Hematopoietic multipotent progenitor cell treated with erythropoietin and hydrocortisone succinate and interleukin-3 and kit ligand, for 15 days (in vitro differentiated cells): ENCODE measurements at regions not wholly inside any gene's neighbourhood (a gene's known extent, or its start where the extent isn't known, plus 50 kb on each side); places are given as distances from the start of the nearest gene placed in this dataset.

Experiments
- DNase-seq: peaks from one replicate; pipeline ENCODE4 v3.0.0-alpha.2; 2015; ENCODE audit warnings: low spot score

DNA sequence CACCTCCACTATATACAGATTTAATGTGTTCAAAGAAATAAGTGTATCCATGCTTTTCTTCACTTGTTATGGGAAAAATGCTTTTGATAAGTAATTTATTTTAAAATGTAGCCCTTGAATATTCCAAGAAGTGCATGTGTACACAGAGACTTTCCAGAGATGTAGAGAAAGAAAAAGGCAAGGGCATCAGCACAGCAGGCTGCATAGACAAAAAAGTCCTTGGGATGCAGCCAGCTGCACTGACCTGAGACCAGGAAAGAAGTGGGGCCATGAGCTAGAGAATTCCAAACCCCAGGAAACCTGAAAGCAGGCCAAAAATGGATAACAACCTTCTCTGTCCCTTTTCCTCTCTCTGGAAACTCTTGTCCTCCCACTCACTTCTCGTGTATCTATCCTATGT is 51.6 kb upstream of the PRDM8 start:
- DNase-seq = no peak

DNA sequence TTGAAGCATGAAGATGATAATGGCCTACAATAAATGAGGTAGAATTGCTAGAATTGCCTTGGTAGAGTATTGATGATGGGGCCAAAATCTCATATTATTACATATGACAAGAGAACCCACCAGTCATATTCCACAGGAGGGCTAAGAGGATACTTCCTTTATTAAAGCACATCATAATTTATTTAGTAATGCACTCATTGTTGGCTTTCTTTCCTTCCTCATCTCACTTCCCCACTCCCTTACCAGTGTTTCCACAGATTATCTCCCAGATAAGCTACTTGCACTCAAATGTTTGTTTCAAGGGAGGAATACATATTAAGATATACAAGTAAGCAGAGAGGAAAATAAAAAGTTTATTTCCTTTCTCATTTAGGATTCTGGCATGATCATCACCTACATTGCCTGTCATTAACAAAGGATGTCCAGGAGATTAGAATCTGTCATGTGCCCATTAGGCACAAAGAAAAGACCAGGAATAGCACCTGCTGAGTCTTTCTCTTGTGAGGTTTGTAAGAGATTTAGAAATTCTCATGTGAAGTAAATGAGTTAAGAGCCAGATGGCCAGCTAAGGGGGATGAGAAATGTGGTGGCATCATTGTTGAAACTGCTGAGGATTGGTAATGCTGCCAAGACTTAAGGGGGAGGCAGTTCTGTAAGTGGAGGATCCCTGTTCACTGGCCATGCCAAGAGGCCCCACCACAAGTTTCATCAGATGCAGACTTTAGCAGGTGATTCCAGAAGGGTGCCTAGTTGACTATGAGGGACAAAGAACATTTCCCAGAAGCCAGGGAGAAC is 52.4 kb upstream of the PRDM8 start:
- no peak for DNase-seq

DNA sequence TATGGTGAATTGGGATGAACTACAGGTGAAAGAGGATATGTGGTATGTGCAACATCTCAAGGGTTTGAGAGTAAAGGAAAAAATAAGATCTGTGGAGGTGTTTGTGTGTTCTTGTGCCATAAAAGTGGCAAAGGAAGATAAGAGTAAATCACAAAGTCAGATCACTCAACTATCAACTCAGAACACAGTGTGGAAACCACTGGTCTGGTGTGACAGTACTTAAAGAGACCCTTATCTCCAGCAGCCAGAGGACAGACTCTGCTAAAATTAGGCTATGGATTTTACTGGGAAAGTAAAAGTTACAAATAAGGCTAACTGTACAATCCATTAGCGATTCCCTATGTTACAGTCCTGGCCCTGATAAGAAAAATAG is 54.0 kb upstream of the PRDM8 start:
- no peak for DNase-seq

DNA sequence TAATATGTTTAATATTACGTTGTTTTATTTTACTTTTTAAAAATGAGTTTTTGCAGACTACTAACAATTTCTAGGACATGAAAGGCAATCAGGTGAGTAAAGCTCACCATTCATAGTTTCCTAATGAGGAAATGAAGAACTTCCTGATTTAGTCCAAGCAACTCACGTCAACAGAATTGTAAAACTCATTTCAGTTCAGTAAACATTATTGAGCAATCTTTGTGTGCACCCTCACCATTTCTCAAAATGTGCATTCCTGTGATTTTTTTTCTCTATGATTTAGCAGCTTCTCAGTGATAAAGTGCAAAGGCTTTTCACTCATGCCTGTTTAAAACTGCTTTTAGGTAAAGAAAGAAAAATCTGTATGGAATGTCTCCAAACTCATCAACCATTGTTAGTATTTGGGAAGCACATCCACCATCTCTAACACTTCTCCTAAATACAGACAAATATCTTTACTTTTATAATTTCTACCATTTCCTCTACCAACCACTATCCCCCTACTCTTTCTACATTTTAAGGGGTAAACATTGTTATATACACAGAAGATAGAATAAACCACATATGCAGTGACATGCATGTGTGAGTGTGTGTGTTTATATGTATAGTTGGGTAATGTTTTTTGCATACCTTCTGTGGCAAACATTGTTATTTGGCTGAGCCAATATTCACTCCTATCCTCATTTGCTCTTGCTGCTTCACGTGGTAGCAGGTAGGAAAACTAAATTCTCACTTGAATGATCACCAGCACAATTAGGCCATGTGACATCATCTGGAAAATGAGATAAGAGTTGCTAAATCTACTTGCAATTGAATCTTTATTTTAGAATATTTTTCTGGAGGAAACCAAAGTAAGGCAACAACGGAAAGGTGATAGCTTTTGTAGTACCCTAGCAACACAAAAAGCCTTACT is 54.7 kb upstream of the PRDM8 start:
- DNase-seq = no peak

DNA sequence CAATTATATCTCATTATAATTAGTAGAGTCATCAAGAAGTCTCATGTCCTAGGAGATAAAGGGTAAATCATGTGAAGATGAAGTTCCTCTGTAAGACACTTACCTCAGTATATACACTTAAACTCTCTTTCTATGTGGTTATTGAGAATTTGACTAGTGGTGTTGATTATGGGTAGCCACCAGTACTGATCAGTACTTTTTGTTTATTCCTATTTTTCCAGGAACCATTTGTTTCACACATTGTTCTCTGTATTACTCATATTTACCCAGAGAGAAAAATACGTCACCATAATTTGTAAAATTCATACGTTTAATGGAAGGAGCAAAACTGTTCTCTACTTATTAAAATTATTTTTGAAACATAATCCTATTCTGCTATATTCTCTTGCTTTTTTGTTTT is 55.8 kb upstream of the PRDM8 start:
- no peak for DNase-seq

DNA sequence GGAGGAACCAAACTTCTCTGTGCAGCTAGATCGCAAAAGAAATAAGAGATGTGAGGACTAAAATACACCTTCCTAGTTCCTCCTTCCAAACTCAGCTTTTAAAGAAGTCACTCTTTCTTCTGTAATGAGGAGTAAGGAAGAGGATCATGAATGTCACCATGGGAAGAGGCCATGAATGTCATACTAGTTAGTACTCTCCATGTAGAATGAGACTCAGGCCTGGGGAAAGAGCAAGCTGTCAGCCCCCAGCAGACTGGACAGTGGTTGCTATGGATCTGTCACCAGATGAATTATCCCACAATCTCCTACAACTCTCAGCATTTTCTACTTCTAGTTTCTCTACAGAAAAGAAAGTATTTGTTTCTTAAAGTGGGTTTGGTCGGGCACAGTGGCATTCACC is 57.1 kb upstream of the PRDM8 start:
- DNase-seq = no peak

DNA sequence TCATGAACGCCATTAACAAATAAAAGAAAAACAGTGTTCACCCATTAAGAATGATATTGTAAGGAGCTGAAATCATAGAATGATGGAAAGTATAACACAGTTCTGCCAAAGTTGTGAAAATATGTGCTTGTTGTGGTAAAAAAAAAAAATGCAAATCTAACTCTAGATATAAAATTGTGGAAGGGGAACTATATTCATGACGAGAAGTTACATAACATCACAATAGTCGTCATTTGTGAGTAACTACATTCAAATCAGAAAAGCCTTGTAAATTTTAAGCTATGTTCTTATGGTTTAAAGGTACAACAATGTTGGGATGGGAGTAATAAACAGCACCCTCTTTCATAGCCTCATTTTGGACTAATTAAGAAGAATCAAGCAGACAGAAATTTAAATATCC is 57.6 kb upstream of the PRDM8 start:
- DNase-seq = no peak

DNA sequence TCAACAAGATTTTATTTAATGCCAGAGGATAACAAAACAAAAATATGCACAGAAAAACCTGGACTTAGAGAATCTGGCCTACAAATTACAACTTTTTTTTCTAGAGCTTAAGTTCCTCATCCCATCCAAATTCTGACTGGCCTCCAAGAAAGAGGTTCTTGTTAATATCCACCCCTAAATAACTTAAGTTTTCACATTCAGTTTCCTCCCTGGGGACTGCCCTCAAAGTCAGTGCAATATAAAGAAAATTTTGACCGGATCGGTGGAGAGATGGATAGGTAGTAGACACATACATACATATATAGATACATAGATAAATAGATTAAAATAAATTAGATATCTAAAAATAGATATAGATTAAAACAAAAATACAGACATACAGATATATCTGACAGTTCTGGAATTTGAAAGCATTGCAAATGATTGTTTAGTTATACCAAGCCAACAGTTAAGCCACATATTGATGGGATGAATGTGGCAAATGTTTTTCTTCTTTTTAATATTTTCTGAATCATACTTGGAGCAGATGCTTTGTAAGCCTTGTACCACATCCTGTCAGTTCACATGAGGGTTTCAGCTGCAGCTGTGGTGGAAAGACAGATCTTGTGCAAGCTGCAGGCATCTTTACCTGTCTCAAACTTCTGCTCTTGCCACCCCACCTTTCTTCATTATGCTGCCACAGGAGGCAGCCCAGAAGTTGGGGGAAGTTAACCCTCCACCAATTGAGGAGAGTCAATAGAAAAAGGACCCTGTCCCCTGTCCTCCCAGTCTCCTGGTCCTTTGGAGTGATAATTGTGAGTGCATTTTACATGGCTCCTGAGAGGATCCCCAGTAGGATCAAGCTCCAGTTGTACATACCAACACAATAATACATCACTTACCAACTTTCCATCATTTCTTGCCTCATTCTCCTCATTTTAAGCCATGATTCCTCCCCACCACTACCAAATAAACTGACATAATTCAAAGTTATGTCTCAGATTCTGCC is 58.5 kb upstream of the PRDM8 start:
- DNase-seq = no peak

DNA sequence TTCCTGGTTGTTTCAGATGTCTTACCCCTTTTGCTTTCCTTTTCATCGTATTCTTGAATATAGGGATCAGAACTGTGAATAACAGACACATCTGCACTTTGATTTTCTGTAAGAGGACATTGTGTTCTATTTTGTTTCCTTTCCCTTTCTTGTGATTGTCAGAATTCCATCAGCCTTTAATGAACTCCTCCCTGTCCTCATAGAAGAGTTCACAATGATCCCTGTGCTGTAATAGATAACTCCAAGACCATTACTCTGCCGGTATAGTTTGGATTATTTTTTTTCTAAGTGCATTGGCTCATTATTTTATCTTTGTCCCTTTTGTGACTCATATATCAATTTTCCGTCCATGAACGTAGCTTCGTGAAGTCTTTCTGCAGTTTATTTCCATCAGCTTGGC is 59.7 kb upstream of the PRDM8 start:
- DNase-seq = no peak

DNA sequence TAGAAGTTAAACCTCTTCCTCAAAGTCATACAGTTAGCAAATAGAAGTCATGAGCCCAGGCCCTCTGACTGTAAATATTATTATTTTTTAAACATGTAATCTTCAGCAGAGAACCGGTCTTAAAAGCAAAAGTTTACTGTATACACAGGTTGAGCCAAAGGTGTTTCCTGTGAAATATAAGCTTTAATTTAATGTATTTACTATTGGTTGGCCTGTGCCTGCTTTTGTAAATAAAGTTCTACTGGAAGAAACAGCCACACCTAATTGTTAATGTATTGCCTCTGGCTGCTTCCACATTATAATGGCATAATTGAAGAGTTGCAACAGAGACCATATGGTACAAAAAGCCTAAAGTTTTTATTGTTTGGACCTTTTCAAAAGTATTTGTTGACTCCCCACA is 61.0 kb upstream of the PRDM8 start:
- DNase-seq = no peak

DNA sequence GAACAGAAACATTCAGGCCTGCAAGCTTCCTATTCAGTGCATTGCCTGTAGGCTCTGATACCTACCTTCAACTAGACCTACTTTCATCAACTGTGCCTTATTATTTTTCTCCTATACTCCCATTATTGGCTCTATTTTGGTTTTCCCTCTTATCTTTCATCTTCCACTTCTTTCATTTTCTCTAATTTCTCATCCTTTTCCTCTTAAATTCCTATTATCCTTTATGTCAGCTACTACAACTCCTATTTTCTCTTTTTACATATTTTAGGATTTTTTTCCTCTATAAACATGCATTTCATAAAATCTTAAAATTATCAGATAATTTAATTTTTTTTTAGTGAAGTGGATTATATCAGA is 61.6 kb upstream of the PRDM8 start:
- no peak for DNase-seq

DNA sequence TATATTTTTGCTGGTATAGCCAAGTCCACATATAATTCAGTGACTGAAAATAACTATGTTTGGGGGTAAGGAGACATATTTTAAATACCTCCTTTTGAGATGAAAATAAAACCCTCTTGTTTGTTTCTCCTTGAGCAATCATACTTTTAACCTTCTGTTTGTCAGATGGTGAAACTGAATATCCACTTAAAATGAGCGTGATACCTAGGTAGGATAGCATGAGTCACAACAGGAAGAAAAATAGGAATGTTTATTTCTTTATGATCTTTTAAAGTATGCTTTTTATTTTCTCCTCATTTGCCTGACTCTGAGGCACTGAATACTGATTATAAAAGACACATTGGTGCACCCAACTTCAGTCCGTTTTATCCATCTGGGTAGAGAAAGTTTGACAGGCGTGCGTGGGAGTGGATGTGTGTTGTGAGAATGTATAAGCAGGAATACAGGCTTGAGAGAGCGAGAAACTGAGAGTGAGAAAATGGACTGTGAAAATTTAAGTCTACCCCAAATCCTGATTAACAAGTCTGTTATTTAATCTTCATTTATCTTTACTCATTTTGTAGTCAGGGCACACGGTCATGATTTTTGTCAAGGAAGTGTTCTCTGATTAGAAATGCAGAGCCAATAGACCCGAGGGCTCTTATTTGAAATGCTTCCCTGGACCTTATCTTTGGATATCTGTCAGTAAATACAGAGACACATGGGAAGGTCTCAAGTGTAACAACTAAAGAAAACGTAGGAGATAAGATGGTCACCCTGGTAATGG is 62.1 kb upstream of the ANTXR2 start:
- no peak for DNase-seq

DNA sequence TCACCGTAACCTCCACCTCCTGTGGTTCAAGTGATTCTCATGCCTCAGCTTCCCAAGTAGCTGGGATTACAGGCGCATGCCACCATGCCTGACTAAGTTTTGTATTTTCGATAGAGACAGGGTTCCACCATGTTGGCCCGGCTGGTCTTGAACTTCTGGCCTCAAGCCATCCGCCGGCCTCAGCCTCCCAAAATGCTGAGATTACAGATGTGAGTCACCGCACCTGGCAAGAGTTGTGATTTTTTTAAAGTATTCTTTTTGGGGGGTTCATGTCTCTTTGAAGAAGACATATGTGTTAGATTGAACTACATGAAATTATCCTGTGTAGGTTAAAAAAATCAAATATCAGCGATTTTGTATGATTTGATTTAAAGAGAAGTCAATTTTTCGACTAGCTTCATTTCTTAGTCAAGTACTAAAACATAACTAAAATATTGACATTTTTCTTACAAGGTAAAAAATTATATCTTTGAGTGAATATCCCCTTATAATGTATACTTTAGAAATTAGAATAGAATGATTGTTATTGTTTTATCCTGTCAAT is 60.3 kb upstream of the ANTXR2 start:
- no peak for DNase-seq

DNA sequence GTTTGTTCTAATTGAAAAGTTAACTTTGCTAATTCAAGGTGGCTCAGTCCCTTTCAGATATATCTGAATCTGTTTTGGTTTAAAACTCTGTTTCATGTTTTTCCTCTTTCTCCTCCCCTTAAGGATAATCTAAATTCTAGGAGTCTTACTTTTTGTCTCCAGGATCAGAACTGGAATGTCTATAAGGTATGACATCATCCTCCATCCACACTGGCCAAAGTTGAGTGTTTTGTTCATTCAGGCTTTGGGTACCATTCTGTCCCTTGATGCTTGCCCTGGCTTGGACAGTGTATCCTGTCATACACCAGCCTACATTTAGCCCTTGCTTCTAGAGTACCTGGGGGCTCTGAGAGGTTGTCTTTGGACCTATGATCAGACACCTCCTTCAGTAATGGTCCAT is 56.8 kb upstream of the ANTXR2 start:
- no peak for DNase-seq

DNA sequence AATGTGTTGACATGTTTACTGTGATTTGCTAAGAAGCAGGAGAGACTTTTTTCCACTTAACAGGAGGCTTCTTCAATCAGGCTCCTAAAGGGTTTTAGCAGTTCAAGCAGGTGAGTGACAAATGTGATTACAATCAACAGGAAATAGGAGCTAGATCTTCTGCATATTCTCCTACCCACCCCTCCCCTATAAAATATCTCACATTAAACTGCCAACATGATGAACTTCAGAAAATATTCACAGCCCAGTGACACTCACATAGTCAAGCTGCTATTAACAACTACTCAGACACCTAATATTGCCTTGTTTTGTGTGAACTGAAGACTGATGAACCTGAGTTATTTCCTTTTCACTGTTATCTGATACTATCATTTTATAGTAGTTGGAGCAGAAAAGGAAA is 55.9 kb upstream of the ANTXR2 start:
- no peak for DNase-seq

DNA sequence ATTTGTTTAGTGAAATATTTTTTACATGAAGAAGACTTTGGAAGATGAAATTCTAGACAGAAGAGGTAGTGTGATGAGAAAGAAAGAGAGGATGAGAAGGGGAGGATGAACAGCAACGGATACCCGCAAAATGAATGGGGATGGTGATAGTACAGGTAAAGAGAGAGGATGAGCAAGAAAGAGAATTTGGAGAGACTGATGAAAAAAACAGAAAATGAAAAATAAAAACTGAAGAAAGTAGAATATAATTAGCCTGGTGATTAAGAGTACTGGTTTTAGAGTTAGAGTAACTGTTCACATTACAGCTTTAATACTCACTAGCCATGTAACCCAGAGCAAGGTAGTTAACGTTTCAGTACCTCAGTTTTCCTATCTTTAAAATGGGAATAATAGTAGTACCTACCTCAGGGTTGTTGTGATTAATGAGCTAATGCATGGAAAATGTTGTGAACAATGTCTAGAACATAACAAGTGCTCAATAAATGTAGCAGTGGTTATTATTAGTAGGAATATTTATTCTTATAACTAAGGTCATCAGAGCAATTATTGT is 54.9 kb upstream of the ANTXR2 start:
- no peak for DNase-seq

DNA sequence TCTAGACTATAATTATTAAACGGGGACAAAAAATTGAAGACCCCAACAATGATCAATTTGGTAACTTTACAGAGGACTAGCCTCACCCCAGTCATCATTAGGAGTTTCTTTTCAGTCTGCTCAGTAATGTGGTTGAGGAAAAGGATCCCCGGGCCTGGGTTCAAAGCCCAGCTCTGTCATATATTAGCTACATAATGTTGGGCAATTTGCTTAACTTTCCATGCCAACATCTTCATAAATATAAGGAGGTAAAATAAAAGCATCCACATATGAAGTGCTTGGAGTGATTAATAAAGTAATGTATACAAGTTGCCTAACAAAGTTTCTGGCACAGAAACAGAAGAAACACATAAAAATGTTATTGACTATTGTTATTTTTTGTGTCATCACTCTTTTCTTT is 53.4 kb upstream of the ANTXR2 start:
- no peak for DNase-seq

DNA sequence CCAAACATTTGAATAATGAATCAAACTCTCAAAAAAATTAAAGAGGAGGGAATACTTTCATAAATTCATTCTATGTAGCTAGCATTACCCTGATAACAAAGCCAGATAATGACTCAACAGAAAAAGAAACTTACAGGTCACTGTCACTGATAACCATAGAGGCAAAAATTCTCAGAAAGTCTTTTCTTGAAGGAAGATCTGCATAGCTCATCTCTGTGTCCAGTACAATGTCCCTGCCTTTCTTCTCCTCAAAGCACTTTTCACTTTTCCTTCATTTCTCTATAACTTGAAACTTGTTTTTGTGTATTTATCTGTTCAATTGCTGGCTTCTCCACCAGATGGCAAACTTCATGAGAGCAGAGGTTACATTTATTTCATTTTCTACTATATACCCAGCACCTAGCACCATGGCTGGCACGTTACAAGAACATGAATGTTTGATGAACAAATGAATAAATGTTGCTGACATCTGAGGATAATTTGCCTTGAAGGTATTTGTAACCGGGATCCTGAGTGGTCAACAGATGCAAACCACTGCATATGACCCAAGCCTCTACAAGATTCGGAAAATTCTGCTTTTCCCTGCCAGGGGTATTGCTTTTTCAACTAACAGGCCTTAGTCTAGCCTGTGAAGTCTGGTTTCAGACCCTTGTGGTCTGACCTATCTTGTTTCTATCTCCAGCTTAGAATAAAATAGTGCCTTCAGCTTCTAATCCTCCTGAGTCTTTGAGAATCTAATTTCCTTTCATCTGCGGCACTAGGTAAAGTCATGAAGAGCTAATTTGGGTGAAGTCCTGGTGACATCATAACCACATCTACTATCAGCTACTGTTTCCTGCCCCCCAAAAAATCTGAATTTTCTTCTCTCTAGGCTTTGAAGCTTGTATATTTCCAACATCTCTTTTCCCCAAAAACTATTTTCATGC is 52.5 kb upstream of the ANTXR2 start:
- peak; percentile 4 for DNase-seq

DNA sequence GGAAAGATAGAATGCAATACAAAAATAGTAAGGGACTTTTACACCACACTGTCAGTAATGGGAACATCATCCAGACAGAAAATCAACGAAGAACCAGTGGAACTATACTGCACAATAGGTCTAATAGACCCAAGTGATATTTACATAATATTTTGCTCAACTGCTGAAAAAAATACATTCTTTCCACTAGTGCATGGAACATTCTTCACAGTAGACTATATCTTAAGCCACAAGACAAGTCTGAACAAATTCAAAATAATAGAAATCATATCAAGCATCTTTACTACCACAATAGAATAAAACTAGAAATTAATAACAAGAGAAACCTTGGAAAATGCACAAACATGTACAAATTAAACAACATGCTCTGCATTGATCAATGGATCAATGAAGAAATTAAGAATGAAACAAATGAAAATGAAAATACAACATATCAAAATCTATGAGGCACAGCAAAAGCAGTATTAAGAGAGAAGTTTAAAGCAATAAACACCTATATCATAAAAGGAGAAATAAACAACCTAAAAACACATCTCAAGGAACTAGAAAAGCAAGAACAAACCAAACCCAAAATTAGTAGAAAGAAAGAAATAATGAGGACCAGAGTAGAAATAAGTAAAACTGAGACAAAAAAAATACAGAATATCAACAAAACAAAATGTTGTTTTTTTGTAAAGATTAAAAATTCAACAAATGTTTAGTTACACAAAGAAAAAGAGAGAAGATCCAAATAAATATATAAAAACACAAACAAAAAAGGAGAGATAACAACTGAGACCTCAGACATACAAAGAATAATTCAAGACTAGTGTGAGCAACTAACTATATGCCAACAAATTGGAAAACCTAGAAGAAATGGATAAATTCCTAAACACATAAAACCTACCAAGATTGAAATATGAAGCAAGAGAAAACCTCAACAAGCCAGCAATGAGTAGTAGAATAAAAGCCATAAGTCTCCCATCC is 51.5 kb upstream of the ANTXR2 start:
- DNase-seq = no peak
